BLaER1 (cell line): ENCODE measurements at regions not wholly inside any gene's neighbourhood (a gene's known extent, or its start where the extent isn't known, plus 50 kb on each side); places are given as distances from the start of the nearest gene placed in this dataset.
"Not testable (repeated sequence)": the region's sequence is repeated elsewhere in the genome, so short reads cannot be mapped to it uniquely, and the experiment has no call there.

Source experiments
- H3K27ac ChIP-seq: shearing (Covaris generic); formaldehyde crosslinking; 2 replicates; pipeline ENCODE4 v1.8.1; 2022
- H3K27me3 ChIP-seq: shearing (Covaris generic); formaldehyde crosslinking; 2 replicates; pipeline ENCODE4 v1.8.1; 2022
- H3K36me3 ChIP-seq: shearing (Covaris generic); formaldehyde crosslinking; 2 replicates; pipeline ENCODE4 v1.8.1; 2022
- H3K4me1 ChIP-seq: shearing (Covaris generic); formaldehyde crosslinking; 2 replicates; pipeline ENCODE4 v1.8.1; 2022
- H3K4me2 ChIP-seq: shearing (Covaris generic); formaldehyde crosslinking; 2 replicates; pipeline ENCODE4 v1.8.1; 2022
- H3K4me3 ChIP-seq: shearing (Covaris generic); formaldehyde crosslinking; 2 replicates; pipeline ENCODE4 v1.8.1; 2022
- H3K9ac ChIP-seq: shearing (Covaris generic); formaldehyde crosslinking; 2 replicates; pipeline ENCODE4 v1.8.1; 2022
- H3K9me3 ChIP-seq: shearing (Covaris generic); formaldehyde crosslinking; 2 replicates; pipeline ENCODE4 v1.8.1; 2022
- H4K20me1 ChIP-seq: shearing (Covaris generic); formaldehyde crosslinking; 2 replicates; pipeline ENCODE4 v1.8.1; 2022
- Cebpa-rat ChIP-seq: shearing (Covaris generic); IDR thresholded peaks from 2 replicates; pipeline ENCODE4 v1.8.1; 2022

DNA sequence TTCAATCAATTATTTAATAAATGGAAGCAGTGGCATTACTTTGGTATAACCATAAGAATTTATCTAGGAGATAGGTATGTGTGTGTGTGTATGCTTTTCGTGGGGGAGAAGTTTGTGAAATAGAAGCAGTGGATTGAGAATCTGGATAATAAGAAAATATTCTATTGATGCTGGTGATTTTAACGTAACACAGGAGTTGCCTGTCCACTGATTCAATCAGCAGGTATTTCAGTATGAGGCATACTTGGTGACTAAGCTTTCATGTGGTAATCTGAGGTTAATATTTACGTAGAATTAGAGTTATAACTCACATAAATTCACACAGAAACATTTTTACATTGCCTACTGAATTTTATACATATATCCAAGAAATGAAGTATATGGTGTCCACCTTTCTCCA, 568.0 kb downstream of the ZWINT start:
- no peak for TF ChIP-seq Cebpa-rat
- no peak overlapping the region for H3K4me3 ChIP-seq
- no peak overlapping the region for H3K27ac ChIP-seq
- H3K4me1 ChIP-seq, result no peaks in the 10 kb centered on the region
- H4K20me1 ChIP-seq, result no peaks in the 10 kb centered on the region
- H3K27me3 ChIP-seq, result no peaks in the 10 kb centered on the region
- no peak overlapping the region for H3K4me2 ChIP-seq
- H3K36me3 ChIP-seq, result no peaks in the 10 kb centered on the region
- H3K9me3 ChIP-seq, result no peaks in the 10 kb centered on the region
- no peak overlapping the region for H3K9ac ChIP-seq

DNA sequence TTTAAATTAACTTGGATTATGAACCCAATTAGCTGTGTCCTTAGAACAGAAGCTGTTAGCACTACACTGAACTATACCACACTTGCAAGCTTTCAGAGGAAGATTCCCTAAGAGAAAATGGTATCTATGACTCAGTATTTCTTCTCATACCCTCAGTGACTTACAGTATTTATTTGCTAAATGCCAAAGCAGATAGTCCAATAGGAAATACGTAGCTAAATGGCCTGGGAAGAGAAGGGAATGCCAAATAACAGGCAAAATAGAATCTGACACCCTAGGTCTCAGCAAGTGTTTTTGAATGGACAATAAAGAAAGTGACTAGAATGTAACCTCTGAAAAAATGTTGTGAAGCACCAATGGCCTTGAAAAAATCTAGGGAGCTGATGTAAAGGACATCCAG, 570.8 kb downstream of the ZWINT start:
- not testable (repeated sequence) for H3K27ac ChIP-seq

DNA sequence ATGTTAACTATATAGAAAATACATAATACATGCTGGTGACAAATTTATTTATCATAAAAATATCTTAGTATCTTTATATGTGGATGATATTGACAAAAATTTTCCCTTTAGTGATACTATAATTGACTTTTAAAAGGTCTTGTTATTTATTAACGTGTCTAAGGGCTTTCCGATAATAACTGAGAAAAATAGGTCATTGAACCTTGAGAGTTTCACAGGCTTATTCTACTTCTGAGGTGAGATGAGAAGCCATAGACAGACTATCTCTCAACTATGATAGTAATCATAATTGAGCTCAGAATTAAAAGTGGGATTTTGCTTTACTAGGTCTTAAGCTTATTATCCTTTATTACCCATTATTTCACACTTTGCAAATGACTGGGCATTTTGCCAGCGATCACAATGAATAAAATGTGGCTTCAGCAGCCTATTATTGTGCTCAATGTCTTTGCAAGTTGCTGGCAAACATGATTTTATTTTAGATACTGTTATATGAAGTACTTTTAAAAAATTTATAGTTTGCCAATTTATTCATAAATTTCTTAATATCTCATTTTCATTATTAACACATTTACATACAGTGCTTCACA, 574.5 kb downstream of the ZWINT start:
- no peak for TF ChIP-seq Cebpa-rat
- no peak overlapping the region for H3K27ac ChIP-seq
- no peaks in the 10 kb centered on the region for H3K4me1 ChIP-seq
- H3K4me3 ChIP-seq, result no peak overlapping the region
- no peaks in the 10 kb centered on the region for H3K9me3 ChIP-seq
- no peaks in the 10 kb centered on the region for H3K36me3 ChIP-seq
- H3K27me3 ChIP-seq, result no peaks in the 10 kb centered on the region
- H3K4me2 ChIP-seq, result no peak overlapping the region
- H3K9ac ChIP-seq, result no peak overlapping the region
- no peaks in the 10 kb centered on the region for H4K20me1 ChIP-seq

More for the DNA sequence above, 570.8 kb downstream of the ZWINT start:
- not testable (repeated sequence) for H3K4me3 ChIP-seq, H3K4me1 ChIP-seq, H3K9me3 ChIP-seq, H3K27me3 ChIP-seq, H3K36me3 ChIP-seq, H4K20me1 ChIP-seq, H3K9ac ChIP-seq, H3K4me2 ChIP-seq

DNA sequence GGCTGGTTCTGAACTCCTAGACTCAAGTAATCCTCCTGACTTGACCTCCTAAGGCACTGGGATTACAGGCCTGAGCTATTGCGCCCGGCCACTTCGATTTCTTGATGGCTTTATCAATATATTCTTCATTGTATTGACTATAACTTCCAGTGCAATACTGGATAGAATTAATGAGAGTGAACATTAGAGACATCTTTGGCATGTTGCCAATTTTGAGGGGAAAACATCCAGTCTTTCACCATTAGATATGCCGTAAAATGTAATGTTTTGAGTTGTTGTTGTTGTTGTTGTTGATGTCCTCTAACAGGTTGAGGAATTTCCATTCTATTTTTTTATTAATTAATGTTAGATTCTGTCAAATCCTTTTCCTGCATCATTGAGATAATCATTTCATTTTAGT, 578.9 kb downstream of the ZWINT start:
- no peak overlapping the region for H3K9ac ChIP-seq
- no peak overlapping the region for H3K4me2 ChIP-seq
- no peak overlapping the region for H3K27ac ChIP-seq
- no peaks in the 10 kb centered on the region for H3K36me3 ChIP-seq
- no peaks in the 10 kb centered on the region for H3K4me1 ChIP-seq
- no peak overlapping the region for H3K4me3 ChIP-seq
- no peaks in the 10 kb centered on the region for H3K27me3 ChIP-seq
- TF ChIP-seq Cebpa-rat, result no peak
- no peaks in the 10 kb centered on the region for H3K9me3 ChIP-seq
- H4K20me1 ChIP-seq, result no peaks in the 10 kb centered on the region

DNA sequence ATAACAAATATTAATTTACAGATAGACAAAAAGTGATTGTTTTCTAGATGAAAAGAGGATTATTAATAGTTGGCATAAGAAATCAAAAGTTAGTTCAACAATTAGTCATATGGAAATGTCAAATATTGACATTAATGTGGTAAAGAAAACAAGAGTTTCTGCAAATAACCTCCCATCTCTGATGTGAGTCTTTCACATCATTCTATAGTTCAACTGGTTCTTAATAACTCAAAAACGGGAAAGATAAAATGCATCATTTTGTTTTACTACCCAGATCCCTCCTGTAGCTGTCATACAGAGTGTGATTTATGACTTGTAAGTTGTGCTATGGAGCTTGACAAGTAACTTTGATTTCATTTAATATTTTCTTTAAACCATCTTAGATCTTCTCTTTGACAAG, 594.8 kb downstream of the ZWINT start:
- Histone ChIP-seq H3K27ac (no peak overlapping the region), H3K27me3 (no peaks in the 10 kb centered on the region), H3K4me1 (no peaks in the 10 kb centered on the region), H4K20me1 (no peaks in the 10 kb centered on the region), H3K9me3 (no peaks in the 10 kb centered on the region), H3K4me2 (no peak overlapping the region), H3K36me3 (no peaks in the 10 kb centered on the region), H3K9ac (no peak overlapping the region), H3K4me3 (no peak overlapping the region)
- TF ChIP-seq Cebpa-rat, result no peak

DNA sequence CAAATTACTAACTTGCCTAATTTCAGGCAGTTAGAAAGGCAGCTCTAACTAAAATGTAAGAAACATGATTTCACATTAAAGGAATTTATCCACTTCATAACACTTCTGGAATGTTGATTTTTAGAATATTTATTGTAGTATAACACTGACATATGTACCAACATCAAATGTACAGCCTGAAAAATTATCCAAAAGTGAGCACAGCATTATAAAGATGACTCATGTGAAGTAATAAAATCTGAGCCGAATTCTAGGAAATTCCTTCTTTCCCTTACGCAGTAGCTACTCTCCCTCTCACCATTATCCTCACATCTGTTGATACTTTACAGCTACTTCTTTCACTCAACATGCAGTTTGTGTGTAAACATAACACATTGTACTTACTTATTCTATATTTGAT, 610.6 kb downstream of the ZWINT start:
- Histone ChIP-seq H3K4me1 (no peaks in the 10 kb centered on the region), H3K4me3 (no peak overlapping the region), H3K36me3 (no peaks in the 10 kb centered on the region), H3K4me2 (no peak overlapping the region), H4K20me1 (no peaks in the 10 kb centered on the region), H3K9me3 (no peaks in the 10 kb centered on the region), H3K9ac (no peak overlapping the region), H3K27me3 (no peaks in the 10 kb centered on the region), H3K27ac (no peak overlapping the region)
- TF ChIP-seq Cebpa-rat, result no peak

DNA sequence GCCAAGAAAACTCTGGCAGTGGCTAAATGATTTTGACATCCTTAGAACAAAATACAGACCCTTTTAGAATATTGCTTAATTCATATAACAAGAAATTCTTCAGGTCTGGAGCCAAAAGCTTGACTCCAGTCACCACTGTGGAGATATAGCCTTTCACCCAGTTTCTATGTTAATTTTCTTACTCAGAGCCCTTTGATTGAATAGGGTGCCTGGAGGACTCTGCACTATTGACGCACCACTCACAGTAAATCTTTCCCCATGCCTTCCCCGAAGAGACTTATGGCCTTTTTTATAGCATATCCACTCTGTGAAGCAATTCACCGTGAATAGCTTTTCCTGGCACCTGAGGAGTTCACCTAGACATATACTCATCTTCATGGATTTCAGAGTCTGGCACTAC, 613.8 kb downstream of the ZWINT start:
- no peak overlapping the region for H3K27ac ChIP-seq
- no peak overlapping the region for H3K4me2 ChIP-seq
- H3K9ac ChIP-seq, result no peak overlapping the region
- no peaks in the 10 kb centered on the region for H3K27me3 ChIP-seq
- no peak overlapping the region for H3K4me3 ChIP-seq
- H4K20me1 ChIP-seq, result no peaks in the 10 kb centered on the region
- H3K36me3 ChIP-seq, result no peaks in the 10 kb centered on the region
- H3K4me1 ChIP-seq, result no peaks in the 10 kb centered on the region
- no peaks in the 10 kb centered on the region for H3K9me3 ChIP-seq
- TF ChIP-seq Cebpa-rat, result no peak

DNA sequence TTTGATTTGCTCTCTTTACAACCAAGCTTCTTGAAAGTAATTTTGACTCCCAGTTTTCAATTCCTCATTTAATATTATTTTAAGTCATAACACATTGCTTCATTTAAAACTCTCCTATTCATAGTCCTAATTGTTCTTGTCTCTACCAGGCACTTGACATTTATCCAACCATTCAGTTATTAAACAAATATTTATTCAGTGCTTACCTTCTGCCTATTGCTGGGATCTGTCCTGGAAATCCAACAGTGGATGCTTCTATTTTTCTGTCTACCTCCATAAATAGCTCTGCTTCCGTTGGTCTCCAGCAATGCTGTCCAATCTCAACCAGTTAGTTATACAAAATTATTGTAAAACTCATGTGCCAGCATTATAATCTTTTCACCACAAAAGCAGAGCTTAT, 615.1 kb downstream of the ZWINT start:
- H3K4me3 ChIP-seq, result no peak overlapping the region
- no peak for TF ChIP-seq Cebpa-rat

DNA sequence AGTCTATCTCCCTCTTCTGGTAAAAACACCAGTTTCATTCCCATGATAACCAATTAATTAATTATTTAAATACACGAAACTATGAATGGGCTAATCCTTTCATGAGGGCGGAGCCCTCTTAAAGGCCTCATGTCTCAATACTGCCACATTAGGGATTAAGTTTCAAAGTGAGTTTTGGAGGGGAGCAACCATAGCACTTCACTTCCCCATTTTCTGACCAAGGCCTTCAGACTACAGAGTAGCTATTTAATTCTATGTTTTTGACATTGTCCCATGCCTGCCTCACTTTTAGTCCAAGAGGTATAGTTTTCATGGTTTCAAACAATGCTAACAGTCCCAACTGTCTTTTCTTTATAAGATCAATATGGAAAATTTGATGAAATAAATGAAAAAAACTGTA, 618.6 kb downstream of the ZWINT start:
- no peak for TF ChIP-seq Cebpa-rat
- no peaks in the 10 kb centered on the region for H3K27me3 ChIP-seq
- no peak overlapping the region for H3K9ac ChIP-seq
- no peaks in the 10 kb centered on the region for H3K4me1 ChIP-seq
- no peak overlapping the region for H3K4me3 ChIP-seq
- H3K4me2 ChIP-seq, result no peak overlapping the region
- no peaks in the 10 kb centered on the region for H3K9me3 ChIP-seq
- no peaks in the 10 kb centered on the region for H4K20me1 ChIP-seq
- no peaks in the 10 kb centered on the region for H3K36me3 ChIP-seq
- H3K27ac ChIP-seq, result no peak overlapping the region

More for the DNA sequence above, 615.1 kb downstream of the ZWINT start:
- H4K20me1 ChIP-seq, result no peaks in the 10 kb centered on the region
- H3K27me3 ChIP-seq, result no peaks in the 10 kb centered on the region
- H3K36me3 ChIP-seq, result no peaks in the 10 kb centered on the region
- no peaks in the 10 kb centered on the region for H3K9me3 ChIP-seq
- H3K27ac ChIP-seq, result no peak overlapping the region
- H3K4me1 ChIP-seq, result no peaks in the 10 kb centered on the region
- H3K4me2 ChIP-seq, result no peak overlapping the region
- no peak overlapping the region for H3K9ac ChIP-seq

DNA sequence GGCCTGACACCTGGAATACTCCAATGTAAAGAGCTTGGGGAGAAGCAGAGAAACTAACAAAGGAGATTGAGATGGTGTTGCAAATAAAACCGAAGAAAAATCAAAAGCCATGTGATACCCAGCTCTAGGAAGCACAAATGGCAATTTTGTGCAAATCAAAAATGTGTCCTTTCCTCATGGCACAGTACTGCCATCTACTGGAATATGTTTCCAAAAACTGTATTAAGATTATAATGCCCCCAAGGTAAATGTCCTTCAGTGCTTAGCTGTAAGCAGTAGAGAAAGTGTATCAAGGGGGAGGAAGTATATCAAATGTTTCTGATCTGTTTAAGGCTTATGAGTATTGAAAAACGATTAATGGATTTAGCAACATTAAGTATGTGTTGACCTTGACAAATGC, 620.3 kb downstream of the ZWINT start:
- H3K9me3 ChIP-seq, H3K27me3 ChIP-seq, H3K27ac ChIP-seq, H4K20me1 ChIP-seq, H3K4me2 ChIP-seq, H3K4me1 ChIP-seq, H3K36me3 ChIP-seq, H3K4me3 ChIP-seq, H3K9ac ChIP-seq: not testable (repeated sequence)

DNA sequence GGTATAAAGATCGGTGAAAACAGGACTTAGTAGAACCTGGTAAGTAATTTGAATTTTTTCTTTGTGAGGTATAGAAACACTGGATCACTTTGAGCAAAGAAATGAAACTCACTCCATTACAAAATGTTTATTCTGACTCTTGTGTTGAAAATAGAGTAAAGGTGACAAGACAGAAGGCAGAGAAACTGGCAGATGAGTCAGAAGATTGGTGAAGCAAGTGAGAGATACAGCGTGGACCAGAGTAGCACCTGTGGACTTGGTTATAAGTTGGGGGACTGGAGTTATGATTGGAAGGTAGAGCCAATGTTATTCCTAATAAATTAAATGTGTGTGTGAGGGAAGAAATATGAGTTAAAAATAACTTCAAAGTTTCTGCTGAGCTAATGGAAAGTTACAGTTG, 620.9 kb downstream of the ZWINT start:
- Histone ChIP-seq H3K9ac (no peak overlapping the region), H3K4me1 (no peaks in the 10 kb centered on the region), H3K4me3 (no peak overlapping the region), H3K4me2 (no peak overlapping the region), H4K20me1 (no peaks in the 10 kb centered on the region), H3K27ac (no peak overlapping the region), H3K9me3 (no peaks in the 10 kb centered on the region), H3K36me3 (no peaks in the 10 kb centered on the region), H3K27me3 (no peaks in the 10 kb centered on the region)
- TF ChIP-seq Cebpa-rat, result no peak
